ENCODE measurements at regions not wholly inside any gene's neighbourhood (a gene's known extent, or its start where the extent isn't known, plus 50 kb on each side); places are given as distances from the start of the nearest gene placed in this dataset.
"Not testable (repeated sequence)": the region's sequence is repeated elsewhere in the genome, so short reads cannot be mapped to it uniquely, and the experiment has no call there.

DNA sequence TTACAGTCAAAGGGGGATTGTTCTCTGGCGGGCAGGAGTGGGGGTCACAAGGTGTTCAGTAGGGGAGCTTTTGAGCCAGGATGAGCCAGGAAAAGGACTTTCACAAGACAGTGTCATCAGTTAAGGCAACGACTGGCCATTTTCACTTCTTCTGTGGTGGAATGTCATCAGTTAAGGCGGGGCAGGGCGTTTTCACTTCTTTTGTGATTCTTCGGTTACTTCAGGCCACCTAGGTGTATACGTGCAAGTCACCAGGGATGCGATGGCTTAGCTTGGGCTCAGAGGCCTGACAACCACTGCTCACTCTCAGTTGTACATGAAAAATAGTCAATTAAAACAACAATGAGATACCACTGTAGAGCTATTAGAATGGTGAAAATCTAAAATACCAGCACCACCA is 281.2 kb downstream of the INSIG2 start:
- H3K4me1 ChIP-seq (ENCODE audit: insufficient read depth, low read length); H3K4me1 Mint-ChIP-seq; H3K36me3 Mint-ChIP-seq; H3K36me3 ChIP-seq (ENCODE audit: insufficient read depth, low read length); CTCF ChIA-PET; H3K4me3 ChIP-seq (ENCODE audit: low read length); POLR2A ChIA-PET; H3K27ac Mint-ChIP-seq; DNase-seq; H3K9me3 ChIP-seq (ENCODE audit: low read length); H3K27ac ChIP-seq (ENCODE audit: low read depth, low read length); H3K4me3 Mint-ChIP-seq; H3K9me3 Mint-ChIP-seq; H3K27me3 ChIP-seq (ENCODE audit: insufficient read depth, low read length, poor library complexity, severe bottlenecking): not testable (repeated sequence)
- H3K27me3 Mint-ChIP-seq, result peaks cover 10 to 50% of the 10 kb centered on the region in 2 donors

- no peaks in the 10 kb centered on the region for H3K4me1 Mint-ChIP-seq
- no peak overlapping the region for H3K27ac Mint-ChIP-seq
- no peaks in the 10 kb centered on the region for H3K36me3 ChIP-seq (ENCODE audit: insufficient read depth, low read length)
- ChIA-PET CTCF (no interaction called here), POLR2A (no interaction called here)
- no peak overlapping the region for H3K4me3 ChIP-seq (ENCODE audit: low read length)
- H3K27me3 ChIP-seq (ENCODE audit: insufficient read depth, low read length, poor library complexity, severe bottlenecking), result no peaks in the 10 kb centered on the region
- no peaks in the 10 kb centered on the region for H3K4me1 ChIP-seq (ENCODE audit: insufficient read depth, low read length)
- peaks cover 0 to 8% (median 5%) of the 10 kb centered on the region in 5 donors for H3K9me3 Mint-ChIP-seq
- peaks cover 0 to 5% (median 0%) of the 10 kb centered on the region in 3 donors for H3K36me3 Mint-ChIP-seq
- H3K27ac ChIP-seq (ENCODE audit: low read depth, low read length), result no peak overlapping the region
- H3K4me3 Mint-ChIP-seq, result no peak overlapping the region
- peaks cover 4 to 43% of the 10 kb centered on the region in 2 donors for H3K27me3 Mint-ChIP-seq
- no peaks in the 10 kb centered on the region for H3K9me3 ChIP-seq (ENCODE audit: low read length)
- DNase-seq, result no peak
Observed at GRCh38 chr2:118363604-118364003, 275.3 kb downstream of the INSIG2 start.

DNA sequence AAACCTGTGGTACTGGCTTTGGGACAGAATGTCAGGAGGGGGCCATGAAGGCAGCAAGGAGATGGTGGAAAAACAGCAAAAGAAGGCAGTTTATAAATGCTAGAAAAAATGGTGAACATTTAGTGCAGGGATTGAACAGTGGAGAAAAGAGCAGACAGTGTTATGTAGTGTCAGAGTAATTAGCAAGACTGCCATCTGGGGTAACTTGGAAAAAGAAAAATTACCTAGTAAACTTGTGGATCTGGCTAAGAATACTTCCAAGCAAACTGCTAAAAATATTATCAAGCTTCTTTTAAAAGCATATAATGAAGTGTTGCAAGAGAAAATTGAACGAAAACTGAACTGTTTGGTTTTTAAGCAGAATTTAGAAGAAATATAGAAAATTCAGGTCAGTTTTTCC is 267.8 kb downstream of the INSIG2 start:
- POLR2A ChIA-PET, result no interaction called here
- H3K9me3 ChIP-seq (ENCODE audit: low read length), result no peaks in the 10 kb centered on the region
- H3K4me1 Mint-ChIP-seq, result no peaks in the 10 kb centered on the region

DNA sequence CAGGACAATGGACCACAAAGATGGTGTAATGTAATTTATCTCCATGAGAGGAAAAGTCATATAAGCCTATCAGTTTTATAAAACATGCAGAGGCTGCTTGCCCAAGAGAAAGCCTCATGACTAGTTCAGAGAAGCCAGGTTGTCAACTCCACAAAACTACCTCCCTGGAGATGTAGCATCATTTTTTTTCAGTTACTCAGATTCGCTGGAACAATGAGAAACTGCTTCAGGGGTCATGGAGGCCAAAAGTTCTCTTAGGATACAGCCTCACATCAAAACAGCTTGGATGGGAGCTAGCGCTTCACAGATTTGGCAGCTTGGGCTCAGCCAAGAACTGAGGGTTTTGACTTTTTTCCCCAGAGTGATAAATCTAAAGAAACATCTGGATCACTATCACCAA is 263.5 kb downstream of the INSIG2 start:
- ChIA-PET CTCF (no interaction called here), POLR2A (no interaction called here)
- H3K9me3 ChIP-seq (ENCODE audit: low read length), result no peaks in the 10 kb centered on the region
- H3K36me3 Mint-ChIP-seq, result no peaks in the 10 kb centered on the region
- H3K27ac Mint-ChIP-seq, result no peak overlapping the region
- peaks cover 0 to 3% (median 0%) of the 10 kb centered on the region in 5 donors for H3K9me3 Mint-ChIP-seq
- peaks cover 3 to 23% of the 10 kb centered on the region in 2 donors for H3K27me3 Mint-ChIP-seq
- H3K27ac ChIP-seq (ENCODE audit: low read depth, low read length), result no peak overlapping the region
- no peak for DNase-seq
- H3K4me3 Mint-ChIP-seq, result no peak overlapping the region
- no peaks in the 10 kb centered on the region for H3K36me3 ChIP-seq (ENCODE audit: insufficient read depth, low read length)
- no peaks in the 10 kb centered on the region for H3K27me3 ChIP-seq (ENCODE audit: insufficient read depth, low read length, poor library complexity, severe bottlenecking)
- H3K4me1 ChIP-seq (ENCODE audit: insufficient read depth, low read length), result no peaks in the 10 kb centered on the region
- no peak overlapping the region for H3K4me3 ChIP-seq (ENCODE audit: low read length)
- no peaks in the 10 kb centered on the region for H3K4me1 Mint-ChIP-seq

More for the DNA sequence above, 267.8 kb downstream of the INSIG2 start:
- CTCF ChIA-PET, result no interaction called here
- no peaks in the 10 kb centered on the region for H3K4me1 ChIP-seq (ENCODE audit: insufficient read depth, low read length)
- Mint-ChIP-seq H3K27me3 (peaks cover 0 to 10% of the 10 kb centered on the region in 2 donors), H3K36me3 (peaks cover 0 to 5% (median 0%) of the 10 kb centered on the region in 3 donors), H3K4me3 (no peak overlapping the region), H3K27ac (peak overlapping the region in 1 of 8 donors; percentile 77), H3K9me3 (peaks cover 0 to 17% (median 5%) of the 10 kb centered on the region in 5 donors)
- H3K36me3 ChIP-seq (ENCODE audit: insufficient read depth, low read length), result no peaks in the 10 kb centered on the region
- H3K27me3 ChIP-seq (ENCODE audit: insufficient read depth, low read length, poor library complexity, severe bottlenecking), result no peaks in the 10 kb centered on the region
- DNase-seq, result no peak
- no peak overlapping the region for H3K27ac ChIP-seq (ENCODE audit: low read depth, low read length)
- no peak overlapping the region for H3K4me3 ChIP-seq (ENCODE audit: low read length)

DNA sequence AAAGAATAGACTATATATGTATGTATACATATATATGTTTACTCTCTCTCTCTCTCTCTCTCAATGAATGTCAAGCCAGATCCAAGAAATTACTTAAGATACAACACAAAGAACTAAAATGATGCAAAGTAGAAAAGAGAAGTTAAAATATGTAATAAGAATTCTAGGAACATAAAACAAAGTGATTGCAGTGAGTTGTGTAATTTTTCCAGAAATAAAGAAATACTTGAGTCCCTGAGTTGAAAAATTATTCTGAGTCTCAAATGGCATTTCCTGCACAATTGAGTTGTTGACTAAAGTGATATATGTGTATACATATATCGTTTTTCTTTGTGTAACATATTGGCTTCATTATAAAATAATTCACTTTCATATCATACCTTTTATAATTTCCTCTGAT is 262.4 kb downstream of the INSIG2 start:
- no peaks in the 10 kb centered on the region for H3K9me3 ChIP-seq (ENCODE audit: low read length)
- no peak overlapping the region for H3K4me3 Mint-ChIP-seq
- no peaks in the 10 kb centered on the region for H3K4me1 ChIP-seq (ENCODE audit: insufficient read depth, low read length)
- H3K9me3 Mint-ChIP-seq, result no peaks in the 10 kb centered on the region
- H3K27ac ChIP-seq (ENCODE audit: low read depth, low read length), result no peak overlapping the region
- H3K4me3 ChIP-seq (ENCODE audit: low read length), result no peak overlapping the region
- H3K27me3 ChIP-seq (ENCODE audit: insufficient read depth, low read length, poor library complexity, severe bottlenecking), result no peaks in the 10 kb centered on the region
- H3K27ac Mint-ChIP-seq, result peak overlapping the region in 1 of 8 donors; percentile 0
- H3K27me3 Mint-ChIP-seq, result peaks cover 5 to 30% of the 10 kb centered on the region in 2 donors
- no peaks in the 10 kb centered on the region for H3K36me3 ChIP-seq (ENCODE audit: insufficient read depth, low read length)
- no peak for DNase-seq
- ChIA-PET POLR2A (no interaction called here), CTCF (no interaction called here)
- no peaks in the 10 kb centered on the region for H3K4me1 Mint-ChIP-seq
- no peaks in the 10 kb centered on the region for H3K36me3 Mint-ChIP-seq

- no peaks in the 10 kb centered on the region for H3K36me3 Mint-ChIP-seq
- no peak overlapping the region for H3K27ac Mint-ChIP-seq
- Histone ChIP-seq H3K9me3 (ENCODE audit: low read length) (no peaks in the 10 kb centered on the region), H3K27me3 (ENCODE audit: insufficient read depth, low read length, poor library complexity, severe bottlenecking) (no peaks in the 10 kb centered on the region), H3K4me1 (ENCODE audit: insufficient read depth, low read length) (no peaks in the 10 kb centered on the region), H3K4me3 (ENCODE audit: low read length) (no peak overlapping the region), H3K36me3 (ENCODE audit: insufficient read depth, low read length) (no peaks in the 10 kb centered on the region), H3K27ac (ENCODE audit: low read depth, low read length) (no peak overlapping the region)
- no peak for DNase-seq
- H3K9me3 Mint-ChIP-seq, result no peaks in the 10 kb centered on the region
- H3K4me1 Mint-ChIP-seq, result no peaks in the 10 kb centered on the region
- no peak overlapping the region for H3K4me3 Mint-ChIP-seq
- ChIA-PET POLR2A (no interaction called here), CTCF (no interaction called here)
- H3K27me3 Mint-ChIP-seq, result peaks cover 5 to 41% of the 10 kb centered on the region in 2 donors
Observed at GRCh38 chr2:118349365-118349764, 261.1 kb downstream of the INSIG2 start.

GRCh38 chr2:118348380-118349034 is 260.2 kb downstream of the INSIG2 start:
- Histone ChIP-seq H3K27me3 (ENCODE audit: insufficient read depth, low read length, poor library complexity, severe bottlenecking) (no peaks in the 10 kb centered on the region), H3K36me3 (ENCODE audit: insufficient read depth, low read length) (no peaks in the 10 kb centered on the region), H3K9me3 (ENCODE audit: low read length) (no peaks in the 10 kb centered on the region), H3K27ac (ENCODE audit: low read depth, low read length) (no peak overlapping the region), H3K4me1 (ENCODE audit: insufficient read depth, low read length) (no peaks in the 10 kb centered on the region), H3K4me3 (ENCODE audit: low read length) (no peak overlapping the region)
- Mint-ChIP-seq H3K27ac (no peak overlapping the region), H3K9me3 (no peaks in the 10 kb centered on the region), H3K27me3 (peaks cover 8 to 41% of the 10 kb centered on the region in 2 donors), H3K4me1 (no peaks in the 10 kb centered on the region), H3K4me3 (no peak overlapping the region), H3K36me3 (no peaks in the 10 kb centered on the region)
- CTCF ChIA-PET, result no interaction called here
- no peak for DNase-seq
- POLR2A ChIA-PET, result no interaction called here

DNA sequence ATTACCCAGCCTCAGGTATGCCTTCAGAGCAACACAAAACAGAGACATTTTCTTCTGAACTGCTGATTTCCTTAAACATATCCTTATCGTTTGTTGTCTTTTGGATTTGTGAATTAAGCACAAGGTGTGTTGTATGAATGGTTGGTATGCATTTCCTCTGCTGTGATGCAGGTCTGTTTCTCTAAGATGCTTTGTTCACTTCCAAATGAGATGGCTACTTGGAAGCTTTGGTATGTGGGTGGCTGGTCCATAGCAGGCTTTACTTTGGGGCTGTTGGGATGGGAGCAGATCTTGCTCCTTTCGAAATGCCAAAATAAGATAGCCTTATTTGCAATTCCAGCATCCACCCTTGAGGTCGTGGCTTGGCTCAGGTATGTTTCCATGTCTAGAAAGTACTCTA is 257.2 kb downstream of the INSIG2 start:
- no peaks in the 10 kb centered on the region for H3K36me3 Mint-ChIP-seq
- H3K4me3 Mint-ChIP-seq, result no peak overlapping the region
- Histone ChIP-seq H3K4me3 (ENCODE audit: low read length) (no peak overlapping the region), H3K36me3 (ENCODE audit: insufficient read depth, low read length) (no peaks in the 10 kb centered on the region), H3K4me1 (ENCODE audit: insufficient read depth, low read length) (no peaks in the 10 kb centered on the region), H3K27ac (ENCODE audit: low read depth, low read length) (no peak overlapping the region), H3K9me3 (ENCODE audit: low read length) (no peaks in the 10 kb centered on the region), H3K27me3 (ENCODE audit: insufficient read depth, low read length, poor library complexity, severe bottlenecking) (no peaks in the 10 kb centered on the region)
- H3K4me1 Mint-ChIP-seq, result no peaks in the 10 kb centered on the region
- ChIA-PET CTCF (no interaction called here), POLR2A (no interaction called here)
- H3K27me3 Mint-ChIP-seq, result peaks cover 8 to 31% of the 10 kb centered on the region in 2 donors
- DNase-seq, result no peak
- H3K9me3 Mint-ChIP-seq, result peaks cover 0 to 2% (median 2%) of the 10 kb centered on the region in 5 donors
- H3K27ac Mint-ChIP-seq, result no peak overlapping the region

DNA sequence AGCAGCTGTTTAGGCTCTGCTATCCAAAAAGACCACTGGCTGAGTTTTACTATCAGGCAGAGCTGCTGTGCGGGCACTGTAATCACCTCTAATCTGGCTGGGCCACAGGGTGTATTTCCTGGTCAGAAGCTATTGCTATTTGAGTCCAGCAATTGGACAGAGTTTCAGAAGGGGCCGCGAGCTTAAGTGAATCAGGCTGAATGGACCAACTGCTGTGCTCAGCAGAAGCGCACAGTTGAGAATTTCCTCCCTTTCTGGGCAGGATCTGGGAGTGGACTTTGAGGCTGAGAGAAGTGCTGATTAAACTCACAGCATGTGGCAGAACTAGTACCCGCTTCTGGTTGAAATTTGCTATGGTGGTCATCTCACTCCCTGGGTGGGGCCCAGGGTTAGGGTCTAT is 251.8 kb downstream of the INSIG2 start:
- peaks cover 13 to 24% (median 15%) of the 10 kb centered on the region in 5 donors for H3K9me3 Mint-ChIP-seq

More for the DNA sequence above, 251.8 kb downstream of the INSIG2 start:
- no peaks in the 10 kb centered on the region for H3K4me1 ChIP-seq (ENCODE audit: insufficient read depth, low read length)
- H3K4me1 Mint-ChIP-seq, result no peaks in the 10 kb centered on the region
- H3K27ac Mint-ChIP-seq, result no peak overlapping the region
- DNase-seq, result no peak
- H3K9me3 ChIP-seq (ENCODE audit: low read length), result no peaks in the 10 kb centered on the region
- CTCF ChIA-PET, result no interaction called here
- H3K27ac ChIP-seq (ENCODE audit: low read depth, low read length), result no peak overlapping the region
- POLR2A ChIA-PET, result no interaction called here
- no peak overlapping the region for H3K4me3 ChIP-seq (ENCODE audit: low read length)
- no peaks in the 10 kb centered on the region for H3K36me3 Mint-ChIP-seq
- no peaks in the 10 kb centered on the region for H3K36me3 ChIP-seq (ENCODE audit: insufficient read depth, low read length)
- H3K4me3 Mint-ChIP-seq, result no peak overlapping the region
- H3K27me3 ChIP-seq (ENCODE audit: insufficient read depth, low read length, poor library complexity, severe bottlenecking), result no peaks in the 10 kb centered on the region
- peaks cover 9 to 16% of the 10 kb centered on the region in 2 donors for H3K27me3 Mint-ChIP-seq
